Kidney (tissue), 13 donors: ENCODE measurements at regions not wholly inside any gene's neighbourhood (a gene's known extent, or its start where the extent isn't known, plus 50 kb on each side); places are given as distances from the start of the nearest gene placed in this dataset.

Source experiments
- DNase-seq, 5 donors: peaks; one replicate each; pipeline ENCODE4 v3.0.0-alpha.2; 2013 to 2020
- FAIRE-seq: peaks from 2 replicates; lab custom pipeline; 2012; peaks lifted over from hg19 to GRCh38; lab: Jason Lieb, UNC
- H3K27ac ChIP-seq, 2 donors: one replicate each; pipeline ENCODE4 v1.7.0; 2013; ENCODE audit warnings: low read depth in 2 of 2, low read length in 2 of 2, inconsistent platforms in 1 of 2
- H3K27me3 ChIP-seq: one replicate; pipeline ENCODE4 v1.7.1; 2013; ENCODE audit warnings: low read length, inconsistent platforms; ENCODE audit not compliant: control insufficient read depth, insufficient read depth
- H3K36me3 ChIP-seq, 3 donors: one replicate each; pipeline versions ENCODE4 v1.7.0 to v1.7.1; 2013; ENCODE audit warnings: low read length in 3 of 3, control low read depth in 1 of 3, inconsistent platforms in 1 of 3; ENCODE audit not compliant: insufficient read depth in 3 of 3, control insufficient read depth in 2 of 3
- H3K4me1 ChIP-seq, 3 donors: one replicate each; pipeline versions ENCODE4 v1.7.0 to v1.7.1; 2013; ENCODE audit warnings: low read length in 3 of 3, inconsistent platforms in 1 of 3, low read depth in 1 of 3; ENCODE audit not compliant: control insufficient read depth in 2 of 3, insufficient read depth in 2 of 3
- H3K4me3 ChIP-seq, 3 donors: one replicate each; pipeline versions ENCODE4 v1.7.0 to v1.8.1; 2013; ENCODE audit warnings: low read length in 3 of 3, control low read depth in 1 of 3, inconsistent platforms in 1 of 3
- H3K9ac ChIP-seq, 3 donors: one replicate each; pipeline versions ENCODE4 v1.7.0 to v1.7.1; 2013; ENCODE audit warnings: low read length in 3 of 3, control low read depth in 1 of 3, inconsistent platforms in 1 of 3
- H3K9me3 ChIP-seq, 3 donors: one replicate each; pipeline versions ENCODE4 v1.7.0 to v1.7.1; 2013; ENCODE audit warnings: low read length in 3 of 3, control low read depth in 1 of 3, inconsistent platforms in 1 of 3; ENCODE audit not compliant: control insufficient read depth in 2 of 3, insufficient read depth in 1 of 3
- CTCF ChIP-seq: IDR thresholded peaks from 3 replicates; pipeline ENCODE4 v1.5.1; 2012; ENCODE audit warnings: mild to moderate bottlenecking, moderate library complexity, borderline replicate concordance; ENCODE audit not compliant: insufficient read depth; ENCODE audit errors: extremely low read depth
- intact Hi-C: fragments of 100-400 bp; cut with DNase I; formaldehyde crosslinking; loops from one replicate; pipeline ENCODE4 v1.11.1; 2022
- donor health status: control.
- donor health status: control.
- donor health status: control.
- donor health status: control.
- donor health status: control.
- donor health status: DM: yes; HTN: yes; CAD: no.
- donor health status: Normal renal cell carcinoma (clear cell type).

DNA sequence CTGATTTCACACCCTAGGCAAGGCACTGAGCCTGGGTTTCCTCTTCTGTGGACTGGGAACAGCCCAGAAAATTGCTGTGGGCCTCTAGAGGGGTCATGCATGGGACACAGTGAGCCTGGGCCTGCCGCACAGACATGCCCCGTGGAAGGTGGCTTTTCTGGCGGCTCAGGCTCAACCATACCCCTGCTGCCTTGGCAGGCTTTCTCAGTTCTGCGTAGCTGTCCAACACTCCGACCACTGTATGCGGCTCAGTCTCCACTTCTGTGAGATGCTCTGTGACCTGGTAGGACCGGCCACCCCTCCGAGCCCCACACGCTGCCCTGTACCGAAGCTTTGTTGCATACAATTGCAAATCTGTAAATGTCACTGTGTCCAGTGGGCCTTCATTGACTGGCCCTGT is 126.3 kb downstream of the UQCRFS1 start:
- no peak overlapping the region for H3K27ac ChIP-seq
- TF ChIP-seq CTCF = no peak
- H3K9me3 ChIP-seq = no peaks in the 10 kb centered on the region
- DNase-seq = no peak
- no peak for FAIRE-seq
- H3K36me3 ChIP-seq = no peaks in the 10 kb centered on the region
- no peak overlapping the region for H3K9ac ChIP-seq
- no peaks in the 10 kb centered on the region for H3K27me3 ChIP-seq
- peaks cover 0 to 4% (median 0%) of the 10 kb centered on the region in 3 donors for H3K4me1 ChIP-seq
- H3K4me3 ChIP-seq = no peak overlapping the region
- intact Hi-C loops = no loop called here

DNA sequence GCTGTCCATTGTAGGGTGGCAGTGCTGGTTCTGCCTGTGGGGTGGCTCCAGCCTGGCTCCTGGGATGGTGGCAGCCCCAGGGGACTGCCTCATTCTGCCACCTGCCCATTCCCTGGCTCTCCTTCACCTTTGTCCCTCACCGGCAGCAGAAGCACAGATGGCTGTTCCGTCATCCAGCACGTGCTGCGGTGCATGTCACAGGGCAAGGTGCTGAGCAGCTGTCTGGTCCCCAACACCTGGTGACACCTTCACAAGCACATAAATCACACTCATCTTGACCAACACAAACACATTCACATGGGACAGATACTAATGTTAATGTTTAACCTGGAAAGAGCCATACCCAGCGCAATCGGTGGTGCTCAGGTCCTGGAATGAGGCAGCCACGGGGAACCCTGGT is 126.8 kb downstream of the UQCRFS1 start:
- H3K27ac ChIP-seq = no peak overlapping the region
- H3K4me1 ChIP-seq = peaks cover 0 to 4% (median 0%) of the 10 kb centered on the region in 3 donors
- DNase-seq = peak in 3 of 5 donors; percentile 26 to 38 (median 26)
- H3K27me3 ChIP-seq = no peaks in the 10 kb centered on the region
- H3K9me3 ChIP-seq = no peaks in the 10 kb centered on the region
- no peak for TF ChIP-seq CTCF
- no peak overlapping the region for H3K4me3 ChIP-seq
- H3K9ac ChIP-seq = no peak overlapping the region
- intact Hi-C loops = no loop called here
- no peak for FAIRE-seq
- no peaks in the 10 kb centered on the region for H3K36me3 ChIP-seq

DNA sequence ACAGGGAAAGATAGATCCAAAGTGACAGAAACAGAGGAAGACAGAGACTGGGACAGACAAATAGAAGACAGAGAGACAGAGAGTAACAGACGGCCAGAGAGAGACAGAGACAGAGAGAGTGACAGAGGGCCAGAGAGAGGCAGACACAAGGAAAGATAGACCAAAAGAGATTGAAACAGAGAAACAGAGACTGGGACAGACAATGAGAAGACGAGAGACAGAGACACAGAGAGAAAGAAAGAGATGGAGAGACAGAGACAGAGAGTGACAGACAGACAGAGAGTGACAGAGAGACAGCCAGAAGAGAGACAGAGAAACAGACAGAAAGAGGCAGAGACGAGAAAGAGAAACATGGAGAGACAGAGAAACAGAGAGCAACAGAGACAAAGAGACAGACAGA is 127.3 kb downstream of the UQCRFS1 start:
- no peak for DNase-seq
- intact Hi-C loops = no loop called here
- H3K9me3 ChIP-seq = no peaks in the 10 kb centered on the region
- H3K4me3 ChIP-seq = no peak overlapping the region
- no peak for FAIRE-seq
- H3K27me3 ChIP-seq = no peaks in the 10 kb centered on the region
- TF ChIP-seq CTCF = no peak
- no peak overlapping the region for H3K9ac ChIP-seq
- H3K4me1 ChIP-seq = peaks cover 0 to 4% (median 0%) of the 10 kb centered on the region in 3 donors
- no peak overlapping the region for H3K27ac ChIP-seq
- no peaks in the 10 kb centered on the region for H3K36me3 ChIP-seq

- peaks cover 0 to 4% (median 0%) of the 10 kb centered on the region in 3 donors for H3K4me1 ChIP-seq
- FAIRE-seq (no peak), DNase-seq (no peak)
- no peaks in the 10 kb centered on the region for H3K27me3 ChIP-seq
- H3K9me3 ChIP-seq = no peaks in the 10 kb centered on the region
- no peak overlapping the region for H3K4me3 ChIP-seq
- intact Hi-C loops = no loop called here
- no peaks in the 10 kb centered on the region for H3K36me3 ChIP-seq
- H3K27ac ChIP-seq = no peak overlapping the region
- no peak overlapping the region for H3K9ac ChIP-seq
- no peak for TF ChIP-seq CTCF
These were observed 127.7 kb downstream of the UQCRFS1 start for GRCh38 chr19:29085206-29085605.
